Adipocyte (in vitro differentiated cells): ENCODE measurements at regions not wholly inside any gene's neighbourhood (a gene's known extent, or its start where the extent isn't known, plus 50 kb on each side); places are given as distances from the start of the nearest gene placed in this dataset.
A peak's percentile ranks its signal among the peaks of the same experiment; 100 is the strongest.

Experiments used
- DNase-seq: peaks from one replicate; pipeline ENCODE4 v3.0.0-alpha.2; 2015; ENCODE audit warnings: low read depth
- H3K27me3 ChIP-seq: replicated peaks from 2 replicates; pipeline ENCODE4 v1.7.0; 2013; ENCODE audit warnings: mild to moderate bottlenecking, low read length, moderate library complexity; ENCODE audit not compliant: control insufficient read depth, insufficient read depth
- H3K36me3 ChIP-seq: 2 replicates; pipeline ENCODE4 v1.7.0; 2013; ENCODE audit warnings: low read length, mild to moderate bottlenecking, moderate library complexity; ENCODE audit not compliant: control insufficient read depth, insufficient read depth, severe bottlenecking
- H3K4me1 ChIP-seq: 2 replicates; pipeline ENCODE4 v1.7.0; 2013; ENCODE audit warnings: mild to moderate bottlenecking, low read length, moderate library complexity; ENCODE audit not compliant: control insufficient read depth, insufficient read depth
- H3K4me3 ChIP-seq: 2 replicates; pipeline ENCODE4 v1.7.0; 2013; ENCODE audit warnings: mild to moderate bottlenecking, low read length, moderate library complexity
- H3K9ac ChIP-seq: 2 replicates; pipeline ENCODE4 v1.7.0; 2013; ENCODE audit warnings: mild to moderate bottlenecking, low read length, moderate library complexity
- H3K9me3 ChIP-seq: 2 replicates; pipeline ENCODE4 v1.7.0; 2013; ENCODE audit warnings: mild to moderate bottlenecking, low read length, moderate library complexity; ENCODE audit not compliant: control insufficient read depth

DNA sequence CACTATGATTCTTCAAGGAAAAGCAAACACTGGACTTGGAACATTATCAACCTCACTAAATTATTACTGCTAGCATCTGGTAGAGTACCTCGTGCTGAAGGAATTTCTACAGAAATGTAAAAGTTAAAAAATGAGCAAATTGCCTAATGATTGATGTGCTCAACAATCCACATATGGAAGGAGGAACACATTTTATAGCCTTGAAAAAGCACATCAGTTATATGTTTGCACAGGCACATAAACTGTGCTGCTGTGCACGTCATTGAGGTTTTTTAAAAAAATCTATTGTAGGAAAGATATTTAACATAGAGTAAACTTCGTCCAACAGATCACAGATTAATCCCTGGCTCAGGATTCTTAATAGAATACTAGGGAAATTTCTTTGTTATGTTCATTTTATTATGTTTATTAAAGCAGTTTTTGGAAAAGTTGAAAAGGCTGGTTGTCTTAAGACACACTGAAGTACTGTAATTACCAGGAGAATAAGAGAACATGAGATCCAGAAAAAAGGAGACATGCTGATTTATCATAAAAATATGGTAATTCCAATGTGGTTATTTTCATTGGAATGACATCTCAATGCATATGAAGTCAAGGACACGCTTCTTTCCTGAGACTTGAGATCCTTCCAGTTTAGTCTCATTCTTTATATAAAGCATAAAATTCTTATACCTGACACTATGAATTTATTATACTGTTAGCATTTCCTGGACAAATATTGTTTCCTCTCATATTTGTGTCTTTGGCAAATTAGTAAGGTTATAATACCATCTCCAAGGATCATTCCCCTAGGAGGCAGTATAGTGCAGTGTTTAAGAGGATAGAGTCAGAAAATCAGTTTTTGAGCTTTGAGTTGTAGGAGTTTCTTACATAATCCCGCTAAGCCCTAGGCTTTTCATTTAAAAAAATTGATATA is 511.1 kb downstream of the TENT5A start:
- Histone ChIP-seq H3K4me3 (no peak overlapping the region), H3K27me3 (no peaks in the 10 kb centered on the region), H3K4me1 (peaks cover 6% of the 10 kb centered on the region), H3K9me3 (peaks cover 6% of the 10 kb centered on the region), H3K36me3 (no peaks in the 10 kb centered on the region), H3K9ac (no peak overlapping the region)
- peak; percentile 69 for DNase-seq

DNA sequence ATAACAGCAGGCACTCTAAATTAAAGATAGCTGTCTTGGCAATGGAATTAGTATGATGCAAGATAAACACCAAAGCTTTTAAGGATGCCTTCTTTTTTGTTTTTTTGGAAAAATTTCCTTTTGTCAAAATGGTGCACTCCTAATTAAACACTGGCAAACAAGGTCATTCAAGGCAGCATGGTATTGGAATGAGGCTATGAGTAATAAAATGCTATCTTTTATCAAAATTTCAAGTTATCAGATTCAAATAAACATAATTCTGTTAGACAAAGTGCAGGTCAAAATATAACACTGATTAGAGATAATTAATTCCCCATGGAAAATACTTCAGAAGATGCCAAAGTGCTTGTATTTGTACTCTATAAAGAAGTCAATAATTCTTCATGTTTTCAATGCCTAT is 514.1 kb downstream of the TENT5A start:
- Histone ChIP-seq H3K4me3 (no peak overlapping the region), H3K27me3 (no peaks in the 10 kb centered on the region), H3K4me1 (peaks cover 6% of the 10 kb centered on the region), H3K9me3 (no peaks in the 10 kb centered on the region), H3K9ac (no peak overlapping the region), H3K36me3 (no peaks in the 10 kb centered on the region)
- peak; percentile 27 for DNase-seq

DNA sequence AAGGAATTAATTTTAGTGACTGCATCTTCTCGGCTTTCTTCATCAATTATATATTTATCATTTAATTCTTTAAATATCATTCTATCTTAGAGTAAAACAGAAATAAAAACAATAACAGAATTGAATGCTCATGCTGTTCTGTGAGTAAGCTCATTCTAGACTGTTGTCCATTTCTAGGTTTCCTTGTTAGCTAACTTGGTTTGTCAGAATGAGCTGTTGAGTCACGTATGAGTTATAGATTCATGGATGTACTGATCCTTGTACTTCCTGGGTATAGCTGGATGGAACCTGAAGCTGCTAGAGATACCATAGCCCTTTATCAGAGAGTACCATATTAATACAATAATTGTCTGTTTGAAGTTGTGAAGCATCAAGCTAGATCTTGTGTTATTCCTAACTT is 515.3 kb downstream of the TENT5A start:
- H3K9me3 ChIP-seq: no peaks in the 10 kb centered on the region
- H3K36me3 ChIP-seq: no peaks in the 10 kb centered on the region
- no peak overlapping the region for H3K4me3 ChIP-seq
- DNase-seq: no peak
- no peaks in the 10 kb centered on the region for H3K4me1 ChIP-seq
- no peaks in the 10 kb centered on the region for H3K27me3 ChIP-seq
- H3K9ac ChIP-seq: no peak overlapping the region

DNA sequence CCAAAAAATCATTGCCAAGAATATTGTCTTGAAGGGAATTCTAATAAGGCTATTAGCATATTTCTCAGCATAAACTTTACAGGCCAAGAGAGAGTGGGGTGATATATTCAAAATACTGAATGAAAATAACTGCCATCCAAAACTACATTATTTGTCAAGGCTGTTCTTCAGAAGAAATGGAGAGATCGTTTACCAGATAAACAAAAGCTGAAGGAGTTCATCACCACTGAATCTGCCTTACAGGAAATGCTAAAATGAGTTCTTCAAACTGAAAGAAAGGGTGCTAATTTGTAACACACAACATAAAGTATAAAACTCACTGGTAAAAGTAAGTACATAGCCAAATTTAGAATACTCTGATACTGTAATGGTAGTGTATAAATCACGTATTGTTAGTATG is 517.0 kb downstream of the TENT5A start:
- Histone ChIP-seq H3K4me3 (no peak overlapping the region), H3K4me1 (no peaks in the 10 kb centered on the region), H3K27me3 (no peaks in the 10 kb centered on the region), H3K36me3 (no peaks in the 10 kb centered on the region), H3K9me3 (no peaks in the 10 kb centered on the region), H3K9ac (no peak overlapping the region)
- no peak for DNase-seq

DNA sequence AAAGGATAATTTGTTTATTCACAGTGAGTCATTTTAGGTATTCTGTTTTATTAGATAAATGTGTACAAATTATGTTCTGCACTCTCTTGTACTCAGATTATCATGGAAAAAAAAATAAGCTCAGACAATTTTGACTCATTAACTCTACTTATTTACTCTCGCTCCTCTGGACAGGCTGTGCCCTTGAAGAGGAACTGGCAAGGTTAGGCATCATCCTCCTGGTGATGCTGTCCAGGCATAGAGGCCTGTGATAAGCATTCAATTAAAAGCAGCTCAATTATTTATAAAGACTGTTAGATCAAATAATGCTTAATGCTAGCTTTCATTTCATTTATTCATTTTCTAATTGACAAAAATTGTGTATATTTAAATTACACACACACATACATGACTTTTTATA is 518.5 kb downstream of the TENT5A start:
- no peaks in the 10 kb centered on the region for H3K27me3 ChIP-seq
- H3K9ac ChIP-seq: no peak overlapping the region
- no peak overlapping the region for H3K4me3 ChIP-seq
- H3K9me3 ChIP-seq: no peaks in the 10 kb centered on the region
- no peaks in the 10 kb centered on the region for H3K36me3 ChIP-seq
- DNase-seq: no peak
- peaks cover 7% of the 10 kb centered on the region for H3K4me1 ChIP-seq

DNA sequence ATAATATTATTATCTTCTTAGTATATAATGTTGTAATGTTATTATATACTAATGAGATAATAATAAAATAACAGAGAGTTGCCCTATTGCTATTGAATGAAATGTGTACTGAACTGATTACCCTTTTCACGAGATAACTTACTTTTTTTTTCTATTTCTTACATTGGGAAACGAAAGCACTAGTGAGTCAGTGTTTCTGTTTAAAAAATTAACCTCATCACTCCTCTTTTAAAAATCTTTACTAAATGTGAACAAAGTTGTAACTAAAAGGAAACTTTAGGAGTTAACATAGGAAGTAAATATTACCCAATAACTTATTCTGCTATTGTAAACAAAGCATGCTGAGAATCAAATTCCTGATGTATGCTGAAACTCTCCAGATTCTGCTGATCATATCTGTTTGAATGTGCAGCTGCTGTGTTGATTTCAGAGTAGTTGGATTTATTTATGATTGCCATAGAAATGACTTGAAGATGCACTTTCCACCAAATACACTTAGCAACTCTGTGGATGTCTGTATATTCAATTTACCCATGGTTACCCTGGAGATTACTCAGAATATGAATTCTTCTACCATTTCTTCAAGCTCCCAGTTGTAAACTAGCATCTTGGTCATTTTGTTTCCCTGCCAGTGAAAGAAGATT is 523.4 kb downstream of the TENT5A start:
- Histone ChIP-seq H3K9ac (peak overlapping the region; percentile 29), H3K9me3 (no peaks in the 10 kb centered on the region), H3K4me1 (peaks cover 10% of the 10 kb centered on the region), H3K4me3 (peak overlapping the region; percentile 52), H3K36me3 (no peaks in the 10 kb centered on the region), H3K27me3 (no peaks in the 10 kb centered on the region)
- DNase-seq: peak; percentile 80

DNA sequence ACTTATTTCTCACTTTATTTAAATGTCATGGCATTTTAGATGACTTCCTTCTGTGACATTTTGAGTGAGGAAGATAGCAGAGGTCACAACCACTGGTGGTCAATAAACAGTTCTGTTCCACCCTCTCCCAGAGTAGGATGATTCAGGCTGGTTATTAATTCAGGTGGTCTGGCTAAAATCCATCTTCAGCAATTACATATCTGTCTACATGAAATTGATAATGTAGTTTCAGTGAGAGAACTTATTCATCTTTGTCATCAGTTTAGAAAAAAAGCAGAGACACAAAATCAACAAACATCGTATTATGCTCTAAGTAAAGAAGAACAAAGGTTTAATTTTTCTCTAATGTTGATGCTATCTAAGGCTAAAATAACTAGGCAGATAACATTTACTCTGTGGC is 525.5 kb downstream of the TENT5A start:
- Histone ChIP-seq H3K9ac (no peak overlapping the region), H3K4me1 (peaks cover 10% of the 10 kb centered on the region), H3K27me3 (no peaks in the 10 kb centered on the region), H3K9me3 (no peaks in the 10 kb centered on the region), H3K36me3 (no peaks in the 10 kb centered on the region), H3K4me3 (no peak overlapping the region)
- DNase-seq: no peak

DNA sequence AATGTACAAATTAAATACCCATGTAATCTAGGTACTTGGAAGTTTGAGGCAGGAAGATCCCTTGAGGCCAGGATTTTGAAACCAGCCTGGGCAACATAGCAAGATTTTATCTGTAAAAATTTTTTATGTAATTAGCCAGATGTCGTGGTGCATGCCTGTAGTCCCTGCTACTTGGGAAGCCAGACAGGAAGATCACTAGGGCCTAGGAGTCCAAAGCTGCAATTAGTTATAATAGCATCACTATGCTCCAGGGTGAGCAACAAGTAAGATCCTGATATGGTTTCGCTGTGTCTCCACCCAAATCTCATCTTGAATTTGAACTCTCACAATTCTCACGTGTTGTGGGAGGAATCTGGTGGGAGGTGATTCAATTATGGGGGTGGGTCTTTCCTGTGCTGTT is 535.8 kb downstream of the TENT5A start:
- Histone ChIP-seq H3K9me3 (no peaks in the 10 kb centered on the region), H3K4me1 (no peaks in the 10 kb centered on the region), H3K27me3 (no peaks in the 10 kb centered on the region), H3K4me3 (no peak overlapping the region), H3K9ac (no peak overlapping the region), H3K36me3 (no peaks in the 10 kb centered on the region)
- no peak for DNase-seq

DNA sequence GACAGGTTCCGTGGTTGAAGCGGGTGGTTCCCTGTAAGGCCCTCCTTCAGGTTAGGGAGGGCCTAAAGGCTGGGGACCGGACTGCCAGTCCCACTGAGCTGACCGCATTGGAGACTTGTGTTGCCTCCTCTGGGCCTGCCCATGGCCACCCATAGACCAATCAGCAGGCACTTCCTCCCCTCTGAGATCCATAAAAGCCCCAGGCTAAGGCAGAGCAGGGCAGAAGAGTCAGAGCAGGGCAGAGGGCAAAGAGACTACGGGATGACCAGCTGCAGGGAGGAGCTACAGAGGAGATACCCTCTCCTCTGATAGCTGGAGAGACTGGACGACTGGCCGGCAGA is 537.4 kb downstream of the TENT5A start:
- Histone ChIP-seq H3K4me1 (no peaks in the 10 kb centered on the region), H3K27me3 (no peaks in the 10 kb centered on the region), H3K9me3 (no peaks in the 10 kb centered on the region), H3K9ac (no peak overlapping the region), H3K4me3 (no peak overlapping the region), H3K36me3 (no peaks in the 10 kb centered on the region)
- DNase-seq: no peak

DNA sequence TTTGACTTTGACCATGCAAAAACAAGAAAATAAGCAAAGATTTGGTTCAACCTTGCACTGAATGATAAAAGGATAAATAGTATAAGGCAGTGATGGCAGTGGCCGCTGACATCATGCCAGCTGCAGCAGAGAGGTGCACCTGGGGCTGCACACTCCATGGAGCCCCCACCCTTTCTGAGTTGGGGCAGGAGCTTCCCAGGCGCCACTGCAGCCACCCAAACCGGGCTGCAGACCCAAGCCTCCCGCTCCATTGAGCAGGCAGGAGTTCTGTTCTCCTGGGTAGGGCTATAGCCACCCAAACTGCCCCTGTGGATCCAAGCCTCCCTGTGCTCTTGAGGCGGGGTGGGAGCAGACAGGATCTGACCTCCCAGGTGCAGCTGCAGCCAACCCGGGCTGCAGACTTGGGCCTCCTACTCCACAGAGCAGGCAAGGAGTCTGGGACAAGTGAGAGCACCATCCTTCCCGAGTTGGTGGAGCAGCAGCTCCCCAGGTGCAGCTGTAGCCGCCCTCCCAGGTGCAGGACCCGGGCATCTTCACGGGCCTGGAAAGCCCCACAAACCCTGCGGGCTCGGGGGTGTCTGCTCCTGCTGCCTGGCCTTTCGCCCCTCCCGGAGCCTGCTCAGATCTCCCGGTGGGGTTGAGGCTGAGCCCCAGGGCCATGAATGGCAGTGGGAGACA is 537.9 kb downstream of the TENT5A start:
- DNase-seq: no peak

DNA sequence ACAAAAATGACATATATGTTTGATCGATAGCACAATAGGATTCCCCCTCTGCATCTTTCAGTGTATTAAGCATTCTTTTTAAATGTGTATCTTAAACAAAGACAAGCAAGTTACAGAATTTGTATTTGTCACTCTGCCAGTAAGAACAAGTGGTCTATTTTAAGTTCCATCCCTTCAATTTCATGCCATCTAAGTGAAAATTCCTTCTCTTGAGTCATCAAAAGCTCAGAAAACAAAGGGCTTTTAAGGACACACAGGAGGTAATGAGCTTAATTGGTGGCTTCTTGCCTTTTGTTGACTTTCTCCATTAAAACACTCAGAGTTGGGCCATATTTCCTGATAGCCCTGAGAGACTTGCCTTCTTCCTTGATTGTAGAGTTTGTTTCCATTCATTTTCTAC is 547.8 kb downstream of the TENT5A start:
- peak; percentile 79 for DNase-seq
- no peaks in the 10 kb centered on the region for H3K36me3 ChIP-seq
- H3K9me3 ChIP-seq: peaks cover 13% of the 10 kb centered on the region
- peaks cover 30% of the 10 kb centered on the region for H3K4me1 ChIP-seq
- peak overlapping the region; percentile 17 for H3K9ac ChIP-seq
- peak overlapping the region; percentile 28 for H3K4me3 ChIP-seq
- no peaks in the 10 kb centered on the region for H3K27me3 ChIP-seq

More for the DNA sequence above, 537.9 kb downstream of the TENT5A start:
- no peaks in the 10 kb centered on the region for H3K36me3 ChIP-seq
- no peaks in the 10 kb centered on the region for H3K9me3 ChIP-seq
- H3K9ac ChIP-seq: no peak overlapping the region
- H3K27me3 ChIP-seq: no peaks in the 10 kb centered on the region
- H3K4me1 ChIP-seq: no peaks in the 10 kb centered on the region
- H3K4me3 ChIP-seq: no peak overlapping the region
